ENCODE measurements at regions not wholly inside any gene's neighbourhood (a gene's known extent, or its start where the extent isn't known, plus 50 kb on each side); places are given as distances from the start of the nearest gene placed in this dataset.
"Not testable (repeated sequence)": the region's sequence is repeated elsewhere in the genome, so short reads cannot be mapped to it uniquely, and the experiment has no call there.

GRCh38 chr4:106594291-106594952 lies 225.8 kb upstream of the GIMD1 start:
- DNase-seq (ENCODE audit: low read depth) = no peak

DNA sequence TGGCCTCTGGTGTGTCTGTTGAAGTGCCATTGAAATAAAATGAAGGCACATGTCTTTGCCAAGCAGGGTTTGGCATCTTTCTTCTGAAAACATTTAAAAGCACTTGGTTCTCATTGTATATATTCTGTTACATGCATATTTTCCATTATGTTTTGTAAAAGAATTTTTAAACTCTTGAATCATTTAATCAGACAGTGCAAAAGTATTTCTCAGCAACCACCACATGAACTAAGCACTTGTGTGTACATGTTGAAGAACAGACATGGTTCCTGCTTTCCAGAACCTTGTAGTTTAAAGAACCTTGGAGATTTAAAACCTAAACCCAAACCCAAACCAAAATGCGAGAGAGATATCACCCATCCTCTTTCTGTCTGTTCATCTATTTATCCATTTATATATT lies 220.3 kb upstream of the GIMD1 start:
- no peak for DNase-seq (ENCODE audit: low read depth)

DNA sequence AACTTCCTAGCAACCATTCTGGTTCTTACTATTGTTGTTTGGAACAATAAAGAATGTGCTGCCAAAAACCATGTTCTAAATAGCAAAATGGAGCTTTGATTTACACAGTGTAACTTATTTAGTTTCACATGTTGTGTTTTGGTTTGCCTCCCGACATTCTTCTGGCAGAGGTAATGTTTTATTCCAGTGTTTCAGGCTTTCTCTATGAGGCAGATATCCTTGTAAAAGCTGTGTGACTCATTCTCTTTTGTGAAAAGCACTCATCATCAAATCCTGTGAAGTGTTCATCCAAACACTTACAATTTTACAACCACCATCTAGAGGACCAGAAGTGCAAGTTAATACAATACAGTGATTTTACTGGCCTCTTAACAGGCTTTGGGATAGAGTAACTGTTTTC lies 219.0 kb upstream of the GIMD1 start:
- peak; percentile 56 for DNase-seq (ENCODE audit: low read depth)

- peak; percentile 38 for DNase-seq (ENCODE audit: low read depth)
Observed at GRCh38 chr4:106585915-106586349, 217.4 kb upstream of the GIMD1 start.

GRCh38 chr4:106584337-106584989 lies 215.9 kb upstream of the GIMD1 start:
- DNase-seq (ENCODE audit: low read depth) = peak; percentile 43

- DNase-seq (ENCODE audit: low read depth) = peak; percentile 94
Observed at GRCh38 chr4:106583567-106583966, 215.0 kb upstream of the GIMD1 start.

GRCh38 chr4:106583108-106583507 lies 214.5 kb upstream of the GIMD1 start:
- DNase-seq (ENCODE audit: low read depth) = no peak

- DNase-seq (ENCODE audit: low read depth) = no peak
Observed at GRCh38 chr4:106582103-106582502, 213.5 kb upstream of the GIMD1 start.

- no peak for DNase-seq (ENCODE audit: low read depth)
Observed at GRCh38 chr4:106579236-106579635, 210.7 kb upstream of the GIMD1 start.

DNA sequence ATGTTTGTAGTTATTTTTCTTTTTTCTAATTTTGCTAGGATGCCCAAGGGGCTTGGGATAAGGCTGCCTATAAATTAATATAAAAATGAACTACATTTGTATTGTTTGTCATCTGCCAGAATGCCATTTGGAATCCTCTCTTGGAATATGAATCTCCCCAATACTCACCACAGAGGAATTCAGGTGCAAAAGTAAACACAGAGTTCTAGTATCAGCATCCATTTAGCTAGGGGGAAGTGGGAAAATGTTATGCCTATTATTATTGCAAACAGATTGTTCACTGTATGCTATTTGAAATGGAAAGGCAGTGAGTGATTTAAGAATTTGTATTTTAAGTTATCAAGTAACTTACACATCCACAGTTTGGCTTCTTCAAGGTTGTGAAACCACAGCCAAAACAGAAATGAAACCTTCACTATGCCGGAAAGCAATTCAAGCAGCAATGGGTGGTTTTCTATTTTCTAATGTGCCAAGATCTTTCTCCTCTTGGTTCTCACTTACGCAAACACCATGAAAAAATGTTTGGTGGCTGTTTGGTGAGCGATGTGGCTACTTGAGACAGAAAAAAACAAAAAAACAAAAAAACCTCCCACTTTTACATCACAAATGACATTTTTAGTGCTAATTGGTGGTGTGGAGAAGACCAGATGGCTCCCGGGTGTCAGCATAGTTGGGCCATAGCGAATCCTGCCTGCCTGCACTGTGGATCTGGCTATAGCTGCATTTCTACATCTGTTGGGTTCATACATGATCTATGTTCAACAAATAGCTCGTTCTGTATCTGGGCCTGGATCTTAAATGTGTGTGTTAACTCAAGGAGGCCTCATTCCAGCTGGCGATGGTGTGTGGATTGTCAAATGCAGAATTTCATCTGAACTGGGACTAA lies 200.8 kb upstream of the GIMD1 start:
- peak; percentile 41 for DNase-seq (ENCODE audit: low read depth)

DNA sequence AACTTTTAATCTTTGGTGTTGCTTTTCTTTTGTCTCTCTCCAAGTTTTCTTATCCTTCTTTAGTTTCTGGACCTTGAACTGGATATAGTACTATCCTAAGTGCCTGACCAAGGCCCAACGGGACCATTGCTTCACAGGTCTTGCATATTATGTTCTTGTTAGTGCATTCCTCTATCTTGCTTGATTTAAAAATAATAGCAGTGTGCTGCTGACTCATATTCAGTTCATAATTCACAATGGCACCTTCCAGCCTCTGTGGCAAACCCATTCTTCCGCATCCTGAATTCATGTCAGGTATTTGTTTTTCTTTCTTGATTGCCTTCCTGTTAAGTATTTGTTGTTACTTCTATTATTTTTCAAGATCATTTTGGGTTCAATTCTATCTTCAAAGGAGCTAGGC lies 197.1 kb upstream of the GIMD1 start:
- DNase-seq (ENCODE audit: low read depth) = no peak

GRCh38 chr4:106563637-106564036 lies 195.1 kb upstream of the GIMD1 start:
- not testable (repeated sequence) for DNase-seq (ENCODE audit: low read depth)

GRCh38 chr4:106551724-106552123 lies 183.1 kb upstream of the GIMD1 start:
- no peak for DNase-seq (ENCODE audit: low read depth)

DNA sequence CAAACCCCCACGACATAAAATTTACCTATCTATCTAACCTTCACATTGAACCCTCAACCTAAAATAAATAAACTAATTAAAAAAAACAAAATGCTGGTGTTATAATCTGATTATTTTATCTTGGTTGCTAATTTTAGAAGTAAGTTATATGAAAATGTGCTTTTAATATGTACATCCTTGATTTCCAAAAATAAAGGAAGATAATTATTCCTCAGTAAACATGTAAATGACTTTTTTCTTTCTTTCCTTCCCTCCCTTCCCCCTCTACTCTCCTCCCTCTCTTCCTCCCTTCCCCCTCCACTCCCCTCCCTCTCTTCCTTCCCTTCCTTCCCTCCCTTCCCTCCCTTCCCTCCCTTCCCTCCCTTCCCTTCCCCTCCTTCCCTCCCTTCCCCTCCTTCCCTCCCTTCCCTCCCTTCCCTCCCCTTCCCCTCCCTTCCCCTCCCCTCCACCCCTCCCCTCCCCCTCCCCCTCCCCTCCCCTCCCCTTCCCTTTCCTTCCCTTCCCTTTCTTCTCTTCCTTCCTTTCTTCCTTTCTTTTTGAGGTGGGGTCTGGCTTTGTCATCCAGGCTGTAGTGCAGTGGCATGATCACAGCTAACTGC lies 180.0 kb upstream of the GIMD1 start:
- DNase-seq (ENCODE audit: low read depth) = no peak

DNA sequence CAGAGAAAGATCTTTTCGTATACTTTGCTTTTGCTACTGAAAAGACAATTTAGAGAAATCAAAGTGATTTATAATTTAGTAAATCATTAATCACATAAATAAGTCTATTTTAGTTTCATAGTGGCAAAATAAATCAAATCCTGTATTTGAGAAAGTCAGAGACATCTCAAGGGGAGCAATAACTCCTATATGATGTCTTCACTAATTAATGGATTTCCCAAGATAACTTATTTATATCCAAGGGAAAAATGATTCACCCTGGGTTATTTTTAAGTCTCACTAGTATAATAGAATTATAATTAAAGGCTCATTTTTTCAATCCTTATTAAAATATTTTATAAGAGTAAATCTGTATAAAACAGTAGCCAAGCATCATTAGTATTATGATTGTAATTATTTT lies 177.8 kb upstream of the GIMD1 start:
- DNase-seq (ENCODE audit: low read depth) = no peak

- not testable (repeated sequence) for DNase-seq (ENCODE audit: low read depth)
Observed at GRCh38 chr4:106542609-106543008, 174.0 kb upstream of the GIMD1 start.

GRCh38 chr4:106541253-106541652 lies 172.7 kb upstream of the GIMD1 start:
- DNase-seq (ENCODE audit: low read depth) = peak; percentile 45

DNA sequence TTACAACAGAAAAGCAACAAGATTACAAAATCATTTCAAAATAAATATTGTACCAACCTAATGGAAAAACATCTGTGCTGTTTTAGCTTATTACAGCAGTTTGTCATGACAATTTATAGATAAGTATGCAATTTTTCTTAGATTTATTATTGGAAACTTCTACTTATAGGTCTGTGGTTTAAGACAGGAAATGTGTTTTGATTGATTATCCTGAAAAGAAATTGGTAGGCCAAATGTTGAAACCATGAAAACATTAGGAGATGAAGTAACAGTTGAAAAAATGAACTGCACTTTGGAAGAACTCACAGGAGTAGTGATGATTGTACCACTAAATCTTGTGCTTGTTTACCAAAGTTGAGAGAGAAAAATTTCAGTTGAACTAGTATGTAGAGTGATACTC lies 162.2 kb upstream of the GIMD1 start:
- no peak for DNase-seq (ENCODE audit: low read depth)

GRCh38 chr4:106530024-106530361 lies 161.4 kb upstream of the GIMD1 start:
- no peak for DNase-seq (ENCODE audit: low read depth)

- peak; percentile 38 for DNase-seq (ENCODE audit: low read depth)
Observed at GRCh38 chr4:106529348-106530023, 160.9 kb upstream of the GIMD1 start.

- no peak for DNase-seq (ENCODE audit: low read depth)
Observed at GRCh38 chr4:106527316-106527715, 158.7 kb upstream of the GIMD1 start.

GRCh38 chr4:106525425-106525824 lies 156.8 kb upstream of the GIMD1 start:
- DNase-seq (ENCODE audit: low read depth) = not testable (repeated sequence)
